ENCODE measurements at regions not wholly inside any gene's neighbourhood (a gene's known extent, or its start where the extent isn't known, plus 50 kb on each side); places are given as distances from the start of the nearest gene placed in this dataset.

- no peak for DNase-seq (ENCODE audit: low read depth in 2 of 2)
- H3K9me3 ChIP-seq (ENCODE audit: control insufficient read depth, insufficient read depth, low read depth, low read length): no peaks in the 10 kb centered on the region
- no peaks in the 10 kb centered on the region for H3K4me1 ChIP-seq (ENCODE audit: control insufficient read depth, extremely low read depth, insufficient read depth, low read length)
- no peaks in the 10 kb centered on the region for H4K20me1 ChIP-seq (ENCODE audit: control insufficient read depth, extremely low read depth, insufficient read depth, low read length)
- no peak overlapping the region for H3K9ac ChIP-seq (ENCODE audit: insufficient read depth, low read length)
- H3K4me3 ChIP-seq (replicated peaks in 1 of 4; ENCODE audit: control extremely low read depth in 1 of 4, insufficient read depth in 1 of 4, low read depth in 3 of 4, low read length in 4 of 4): no peak overlapping the region
- no peak overlapping the region for H2AFZ ChIP-seq (ENCODE audit: low read length)
- no peak overlapping the region for H3K4me2 ChIP-seq (ENCODE audit: extremely low read depth, insufficient read depth, low read length)
- H3K27ac ChIP-seq (ENCODE audit: insufficient read depth, low read length): no peak overlapping the region
- H3K27me3 ChIP-seq (ENCODE audit: control insufficient read depth, insufficient read depth, low read length): no peaks in the 10 kb centered on the region
- H3K36me3 ChIP-seq (ENCODE audit: control insufficient read depth, insufficient read depth, low read length): no peaks in the 10 kb centered on the region
- TF ChIP-seq CTCF (conservative IDR thresholded peaks at IDR 0.05 in 1 of 2, IDR thresholded peaks at IDR 0.05 in 1 of 2; ENCODE audit: low read depth in 1 of 2, low read length in 2 of 2) (no peak), EZH2 (IDR thresholded peaks at IDR 0.05; ENCODE audit: low read length, missing control alignments) (no peak)
- no peaks in the 10 kb centered on the region for H3K79me2 ChIP-seq (ENCODE audit: control insufficient read depth, insufficient read depth, low read length)
Observed at GRCh38 chr10:7503190-7503589, 92.4 kb upstream of the SFMBT2 start.

- Histone ChIP-seq H3K27ac (ENCODE audit: insufficient read depth, low read length) (no peak overlapping the region), H2AFZ (ENCODE audit: low read length) (no peak overlapping the region), H3K27me3 (ENCODE audit: control insufficient read depth, insufficient read depth, low read length) (no peaks in the 10 kb centered on the region), H4K20me1 (ENCODE audit: control insufficient read depth, extremely low read depth, insufficient read depth, low read length) (no peaks in the 10 kb centered on the region), H3K4me1 (ENCODE audit: control insufficient read depth, extremely low read depth, insufficient read depth, low read length) (no peaks in the 10 kb centered on the region), H3K9me3 (ENCODE audit: control insufficient read depth, insufficient read depth, low read depth, low read length) (no peaks in the 10 kb centered on the region), H3K9ac (ENCODE audit: insufficient read depth, low read length) (no peak overlapping the region), H3K4me2 (ENCODE audit: extremely low read depth, insufficient read depth, low read length) (no peak overlapping the region), H3K4me3 (replicated peaks in 1 of 4; ENCODE audit: control extremely low read depth in 1 of 4, insufficient read depth in 1 of 4, low read depth in 3 of 4, low read length in 4 of 4) (no peak overlapping the region), H3K79me2 (ENCODE audit: control insufficient read depth, insufficient read depth, low read length) (no peaks in the 10 kb centered on the region), H3K36me3 (ENCODE audit: control insufficient read depth, insufficient read depth, low read length) (no peaks in the 10 kb centered on the region)
- no peak for DNase-seq (ENCODE audit: low read depth in 2 of 2)
- no peak for TF ChIP-seq CTCF (conservative IDR thresholded peaks at IDR 0.05 in 1 of 2, IDR thresholded peaks at IDR 0.05 in 1 of 2; ENCODE audit: low read depth in 1 of 2, low read length in 2 of 2)
- TF ChIP-seq EZH2 (IDR thresholded peaks at IDR 0.05; ENCODE audit: low read length, missing control alignments): no peak
Observed at GRCh38 chr10:7501157-7501556, 90.3 kb upstream of the SFMBT2 start.

- Histone ChIP-seq H3K27ac (ENCODE audit: insufficient read depth, low read length) (no peak overlapping the region), H3K9ac (ENCODE audit: insufficient read depth, low read length) (no peak overlapping the region), H3K79me2 (ENCODE audit: control insufficient read depth, insufficient read depth, low read length) (no peaks in the 10 kb centered on the region), H3K4me2 (ENCODE audit: extremely low read depth, insufficient read depth, low read length) (no peak overlapping the region), H3K36me3 (ENCODE audit: control insufficient read depth, insufficient read depth, low read length) (no peaks in the 10 kb centered on the region), H4K20me1 (ENCODE audit: control insufficient read depth, extremely low read depth, insufficient read depth, low read length) (no peaks in the 10 kb centered on the region), H3K4me3 (replicated peaks in 1 of 4; ENCODE audit: control extremely low read depth in 1 of 4, insufficient read depth in 1 of 4, low read depth in 3 of 4, low read length in 4 of 4) (no peak overlapping the region), H2AFZ (ENCODE audit: low read length) (no peak overlapping the region), H3K27me3 (ENCODE audit: control insufficient read depth, insufficient read depth, low read length) (no peaks in the 10 kb centered on the region), H3K9me3 (ENCODE audit: control insufficient read depth, insufficient read depth, low read depth, low read length) (no peaks in the 10 kb centered on the region), H3K4me1 (ENCODE audit: control insufficient read depth, extremely low read depth, insufficient read depth, low read length) (no peaks in the 10 kb centered on the region)
- TF ChIP-seq CTCF (conservative IDR thresholded peaks at IDR 0.05 in 1 of 2, IDR thresholded peaks at IDR 0.05 in 1 of 2; ENCODE audit: low read depth in 1 of 2, low read length in 2 of 2) (no peak), EZH2 (IDR thresholded peaks at IDR 0.05; ENCODE audit: low read length, missing control alignments) (no peak)
- no peak for DNase-seq (ENCODE audit: low read depth in 2 of 2)
Observed at GRCh38 chr10:7498111-7498510, 87.3 kb upstream of the SFMBT2 start.

All from fibroblast of lung (primary cell).